GM19023 (cell line): ENCODE measurements at regions not wholly inside any gene's neighbourhood (a gene's known extent, or its start where the extent isn't known, plus 50 kb on each side); places are given as distances from the start of the nearest gene placed in this dataset.
"Not testable (repeated sequence)": the region's sequence is repeated elsewhere in the genome, so short reads cannot be mapped to it uniquely, and the experiment has no call there.

Source experiments
- ATAC-seq: cut with Tn5 transposase; IDR thresholded peaks from one replicate; pipeline ENCODE4 v1.9.1; 2021; ENCODE audit warnings: mild to moderate bottlenecking, moderate library complexity; ENCODE audit not compliant: unreplicated experiment

- ATAC-seq: not testable (repeated sequence)
Observed at GRCh38 chr6:125643967-125644661, 105.3 kb upstream of the HEY2 start.

GRCh38 chr6:125647391-125647790 lies 102.0 kb upstream of the HEY2 start:
- no peak for ATAC-seq

- not testable (repeated sequence) for ATAC-seq
Observed at GRCh38 chr6:125653752-125654151, 95.7 kb upstream of the HEY2 start.

GRCh38 chr6:125655511-125655910 lies 93.9 kb upstream of the HEY2 start:
- ATAC-seq: no peak

GRCh38 chr6:125656287-125656870 lies 93.1 kb upstream of the HEY2 start:
- no peak for ATAC-seq

GRCh38 chr6:125658136-125658535 lies 91.3 kb upstream of the HEY2 start:
- ATAC-seq: no peak

GRCh38 chr6:125658759-125659431 lies 90.5 kb upstream of the HEY2 start:
- ATAC-seq: no peak

- ATAC-seq: no peak
Observed at GRCh38 chr6:125659887-125660286, 89.5 kb upstream of the HEY2 start.

GRCh38 chr6:125662296-125662695 lies 87.1 kb upstream of the HEY2 start:
- ATAC-seq: no peak

- ATAC-seq: no peak
Observed at GRCh38 chr6:125665295-125665814, 84.1 kb upstream of the HEY2 start.

GRCh38 chr6:125667326-125667725 lies 82.1 kb upstream of the HEY2 start:
- ATAC-seq: no peak

GRCh38 chr6:125668071-125668470 lies 81.4 kb upstream of the HEY2 start:
- ATAC-seq: no peak

- ATAC-seq: no peak
Observed at GRCh38 chr6:125670568-125670967, 78.9 kb upstream of the HEY2 start.

GRCh38 chr6:125671323-125671722 lies 78.1 kb upstream of the HEY2 start:
- no peak for ATAC-seq

GRCh38 chr6:125674230-125674629 lies 75.2 kb upstream of the HEY2 start:
- no peak for ATAC-seq

GRCh38 chr6:125678601-125679000 lies 70.8 kb upstream of the HEY2 start:
- ATAC-seq: no peak

- ATAC-seq: no peak
Observed at GRCh38 chr6:125679128-125679527, 70.3 kb upstream of the HEY2 start.

- ATAC-seq: no peak
Observed at GRCh38 chr6:125679651-125680050, 69.8 kb upstream of the HEY2 start.

GRCh38 chr6:125682939-125683338 lies 66.5 kb upstream of the HEY2 start:
- no peak for ATAC-seq

- no peak for ATAC-seq
Observed at GRCh38 chr6:125688138-125688537, 61.3 kb upstream of the HEY2 start.

GRCh38 chr6:125693480-125693879 lies 56.0 kb upstream of the HEY2 start:
- no peak for ATAC-seq

- ATAC-seq: no peak
Observed at GRCh38 chr6:125699591-125699990, 49.8 kb upstream of the HEY2 start.
